ENCODE measurements at regions not wholly inside any gene's neighbourhood (a gene's known extent, or its start where the extent isn't known, plus 50 kb on each side); places are given as distances from the start of the nearest gene placed in this dataset.

DNA sequence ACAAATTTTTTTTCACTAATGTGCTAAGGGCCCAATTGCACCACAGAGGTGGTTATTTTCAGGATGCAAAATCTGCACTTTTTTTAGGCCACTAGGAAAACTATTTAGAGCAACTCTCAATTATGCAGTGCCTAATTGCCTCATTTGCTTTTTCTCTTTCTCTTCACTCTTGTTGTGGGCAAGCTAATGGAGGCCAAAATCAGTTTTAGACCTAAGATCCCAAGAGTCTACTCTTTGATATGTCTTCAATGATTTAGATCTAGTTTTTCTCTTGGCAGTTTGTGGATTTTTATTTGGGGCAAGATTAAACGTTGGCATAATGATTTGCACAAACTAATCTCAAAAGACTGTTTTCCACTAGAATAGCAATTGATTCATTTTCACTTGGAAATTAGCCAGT lies 1996.9 kb downstream of the LRRC4C start:
- H3K27me3 Mint-ChIP-seq, result no peaks in the 10 kb centered on the region
- POLR2A ChIA-PET, result no interaction called here
- no peaks in the 10 kb centered on the region for H3K36me3 Mint-ChIP-seq
- no peak overlapping the region for H3K4me3 Mint-ChIP-seq
- DNase-seq, result no peak
- no peaks in the 10 kb centered on the region for H3K4me1 Mint-ChIP-seq
- no peak for ATAC-seq (ENCODE audit: low read depth)
- H3K9me3 Mint-ChIP-seq, result peaks cover 1% of the 10 kb centered on the region
- H3K27ac Mint-ChIP-seq, result no peak overlapping the region

GRCh38 chr11:39461066-39461465 lies 1998.4 kb downstream of the LRRC4C start:
- Mint-ChIP-seq H3K9me3 (peaks cover 1% of the 10 kb centered on the region), H3K4me3 (no peak overlapping the region), H3K4me1 (no peaks in the 10 kb centered on the region), H3K27me3 (no peaks in the 10 kb centered on the region), H3K36me3 (no peaks in the 10 kb centered on the region), H3K27ac (no peak overlapping the region)
- POLR2A ChIA-PET, result no interaction called here
- ATAC-seq (ENCODE audit: low read depth) (no peak), DNase-seq (no peak)

GRCh38 chr11:39459606-39460005 lies 1999.8 kb downstream of the LRRC4C start:
- no peak for ATAC-seq (ENCODE audit: low read depth)
- no peaks in the 10 kb centered on the region for H3K27me3 Mint-ChIP-seq
- H3K4me1 Mint-ChIP-seq, result no peaks in the 10 kb centered on the region
- no peak overlapping the region for H3K4me3 Mint-ChIP-seq
- no peak overlapping the region for H3K27ac Mint-ChIP-seq
- DNase-seq, result no peak
- H3K9me3 Mint-ChIP-seq, result peaks cover 1% of the 10 kb centered on the region
- POLR2A ChIA-PET, result no interaction called here
- H3K36me3 Mint-ChIP-seq, result no peaks in the 10 kb centered on the region

- no peak for ATAC-seq (ENCODE audit: low read depth)
- POLR2A ChIA-PET, result no interaction called here
- no peak overlapping the region for H3K4me3 Mint-ChIP-seq
- DNase-seq, result no peak
- H3K9me3 Mint-ChIP-seq, result peaks cover 1% of the 10 kb centered on the region
- H3K27ac Mint-ChIP-seq, result no peak overlapping the region
- H3K4me1 Mint-ChIP-seq, result no peaks in the 10 kb centered on the region
- H3K36me3 Mint-ChIP-seq, result no peaks in the 10 kb centered on the region
- no peaks in the 10 kb centered on the region for H3K27me3 Mint-ChIP-seq
These were observed 2001.0 kb downstream of the LRRC4C start for GRCh38 chr11:39458481-39458880.

DNA sequence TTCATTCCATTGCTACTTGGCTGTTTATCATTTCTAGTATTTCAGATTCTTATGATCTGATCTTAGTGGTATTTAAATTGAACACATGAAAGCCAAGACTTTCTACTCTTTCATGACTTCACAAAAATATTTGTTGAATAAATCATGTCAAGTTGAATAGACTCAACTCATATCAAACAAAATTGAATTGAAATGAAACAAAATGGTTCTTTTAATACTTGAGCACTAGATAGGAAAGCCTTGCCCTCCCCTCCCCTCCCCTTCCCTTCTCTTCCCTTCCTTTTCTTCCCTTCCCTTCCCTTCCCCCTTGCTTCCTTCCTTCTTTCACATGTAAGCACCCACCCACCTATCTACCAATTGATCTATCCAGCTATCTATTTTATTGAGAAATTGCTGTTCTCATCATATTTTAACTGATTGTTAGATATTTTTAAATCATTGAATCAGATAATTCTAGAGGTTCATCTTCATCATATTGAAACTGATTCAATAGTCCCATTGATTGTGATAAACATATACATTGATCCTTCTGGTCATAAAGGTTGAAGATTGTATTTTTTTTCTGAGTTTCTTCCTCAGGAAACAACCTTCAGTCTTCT lies 2015.9 kb downstream of the LRRC4C start:
- Mint-ChIP-seq H3K27ac (no peak overlapping the region), H3K27me3 (no peaks in the 10 kb centered on the region), H3K9me3 (peaks cover 6% of the 10 kb centered on the region), H3K4me3 (no peak overlapping the region), H3K36me3 (no peaks in the 10 kb centered on the region), H3K4me1 (no peaks in the 10 kb centered on the region)
- no peak for ATAC-seq (ENCODE audit: low read depth)
- no peak for DNase-seq
- POLR2A ChIA-PET, result no interaction called here

- POLR2A ChIA-PET, result no interaction called here
- Mint-ChIP-seq H3K9me3 (peaks cover 8% of the 10 kb centered on the region), H3K36me3 (no peaks in the 10 kb centered on the region), H3K4me3 (no peak overlapping the region), H3K27me3 (no peaks in the 10 kb centered on the region), H3K27ac (no peak overlapping the region), H3K4me1 (no peaks in the 10 kb centered on the region)
- no peak for ATAC-seq (ENCODE audit: low read depth)
- no peak for DNase-seq
These were observed 2017.3 kb downstream of the LRRC4C start for GRCh38 chr11:39442177-39442576.

DNA sequence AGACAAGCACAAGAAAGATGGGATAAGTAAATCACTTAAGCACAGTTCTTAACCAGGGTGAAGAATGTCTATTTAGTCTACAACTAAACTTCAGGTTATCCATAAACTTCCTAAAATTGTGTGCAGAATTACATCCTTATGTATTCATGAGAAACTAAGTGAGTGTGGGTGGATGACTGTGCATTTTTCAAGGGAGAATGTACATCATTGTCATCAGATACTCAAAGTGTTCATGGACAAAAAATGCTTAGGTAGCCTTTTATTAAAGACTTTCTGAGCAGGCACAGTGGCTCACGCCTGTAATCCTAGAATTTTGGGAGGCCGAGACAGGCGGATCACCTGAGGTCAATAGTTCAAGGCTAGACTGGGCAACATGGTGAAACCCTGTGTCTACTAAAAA lies 2023.8 kb downstream of the LRRC4C start:
- Mint-ChIP-seq H3K9me3 (peaks cover 6% of the 10 kb centered on the region), H3K27me3 (no peaks in the 10 kb centered on the region), H3K36me3 (no peaks in the 10 kb centered on the region), H3K4me1 (no peaks in the 10 kb centered on the region), H3K4me3 (no peak overlapping the region), H3K27ac (no peak overlapping the region)
- DNase-seq (no peak), ATAC-seq (ENCODE audit: low read depth) (no peak)
- POLR2A ChIA-PET, result no interaction called here

- DNase-seq (no peak), ATAC-seq (ENCODE audit: low read depth) (no peak)
- peaks cover 5% of the 10 kb centered on the region for H3K9me3 Mint-ChIP-seq
- no peak overlapping the region for H3K27ac Mint-ChIP-seq
- H3K36me3 Mint-ChIP-seq, result no peaks in the 10 kb centered on the region
- POLR2A ChIA-PET, result no interaction called here
- H3K27me3 Mint-ChIP-seq, result no peaks in the 10 kb centered on the region
- no peak overlapping the region for H3K4me3 Mint-ChIP-seq
- no peaks in the 10 kb centered on the region for H3K4me1 Mint-ChIP-seq
These were observed 2025.0 kb downstream of the LRRC4C start for GRCh38 chr11:39434466-39434865.

DNA sequence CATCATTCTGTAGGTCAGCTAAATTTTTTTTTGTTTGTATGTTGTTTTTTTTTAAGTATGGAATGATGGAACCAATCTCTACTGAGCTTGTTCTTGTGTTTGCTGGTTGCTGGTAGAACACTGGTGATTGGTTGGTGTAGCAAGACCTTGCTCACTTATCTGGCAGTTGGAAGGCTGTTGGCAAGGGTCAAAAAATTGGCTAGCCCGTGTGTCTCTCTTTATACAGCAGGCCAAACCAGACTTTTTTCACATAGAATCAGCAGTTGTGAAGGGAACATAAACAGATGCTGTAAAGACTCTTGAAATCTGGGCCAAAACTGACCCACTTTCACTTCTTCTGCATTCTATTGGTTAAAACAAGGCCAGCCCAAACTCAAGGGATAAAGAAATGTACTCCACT lies 2026.5 kb downstream of the LRRC4C start:
- no peak overlapping the region for H3K4me3 Mint-ChIP-seq
- ATAC-seq (ENCODE audit: low read depth) (no peak), DNase-seq (no peak)
- peaks cover 2% of the 10 kb centered on the region for H3K9me3 Mint-ChIP-seq
- H3K27ac Mint-ChIP-seq, result no peak overlapping the region
- no peaks in the 10 kb centered on the region for H3K36me3 Mint-ChIP-seq
- H3K4me1 Mint-ChIP-seq, result no peaks in the 10 kb centered on the region
- H3K27me3 Mint-ChIP-seq, result no peaks in the 10 kb centered on the region
- POLR2A ChIA-PET, result no interaction called here

DNA sequence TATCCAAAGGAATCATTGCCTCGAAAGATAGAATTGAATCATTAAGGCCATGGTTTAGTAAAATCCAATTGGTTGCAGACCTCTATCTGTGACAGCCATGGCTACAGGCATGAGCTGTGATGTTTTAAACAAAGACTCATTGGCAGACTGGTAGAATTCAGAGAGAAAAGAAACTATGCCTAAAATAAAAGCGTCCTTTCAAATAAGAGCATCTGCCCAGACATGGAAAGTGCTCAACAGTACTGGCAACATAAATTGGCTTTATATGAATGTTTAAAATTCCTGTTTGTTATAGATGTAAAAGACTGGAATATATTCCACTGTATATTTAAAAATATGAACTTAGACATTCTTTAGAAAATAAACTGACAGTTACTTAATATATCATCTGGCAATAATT lies 2034.2 kb downstream of the LRRC4C start:
- no peak for DNase-seq
- peaks cover 1% of the 10 kb centered on the region for H3K9me3 Mint-ChIP-seq
- POLR2A ChIA-PET, result no interaction called here

DNA sequence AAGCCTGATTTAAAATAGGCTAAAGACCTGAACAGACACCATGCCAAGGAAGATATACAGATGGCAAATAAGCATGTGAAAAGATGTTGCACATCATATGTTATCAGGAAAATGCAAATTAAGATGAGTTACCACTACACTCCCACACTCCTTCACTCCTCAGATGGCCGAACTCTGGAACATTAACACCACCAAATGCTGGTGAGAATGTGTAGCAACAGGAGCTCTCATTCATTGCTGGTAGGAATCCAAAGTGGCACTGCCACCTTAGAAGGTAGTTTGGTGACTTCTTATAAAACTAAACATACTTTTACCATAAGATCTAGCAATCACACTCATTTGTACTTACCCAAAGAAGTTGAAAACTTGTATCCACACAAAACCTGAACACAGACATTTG lies 2047.3 kb downstream of the LRRC4C start:
- POLR2A ChIA-PET, result no interaction called here
- no peaks in the 10 kb centered on the region for H3K4me1 Mint-ChIP-seq
- H3K9me3 Mint-ChIP-seq, result peaks cover 6% of the 10 kb centered on the region
- no peaks in the 10 kb centered on the region for H3K36me3 Mint-ChIP-seq
- no peaks in the 10 kb centered on the region for H3K27me3 Mint-ChIP-seq
- no peak overlapping the region for H3K4me3 Mint-ChIP-seq
- H3K27ac Mint-ChIP-seq, result no peak overlapping the region
- ATAC-seq (ENCODE audit: low read depth), result no peak
- no peak for DNase-seq

More for the DNA sequence above, 2034.2 kb downstream of the LRRC4C start:
- Mint-ChIP-seq H3K27me3 (no peaks in the 10 kb centered on the region), H3K36me3 (no peaks in the 10 kb centered on the region), H3K27ac (no peak overlapping the region), H3K4me3 (no peak overlapping the region), H3K4me1 (no peaks in the 10 kb centered on the region)
- ATAC-seq (ENCODE audit: low read depth), result no peak

DNA sequence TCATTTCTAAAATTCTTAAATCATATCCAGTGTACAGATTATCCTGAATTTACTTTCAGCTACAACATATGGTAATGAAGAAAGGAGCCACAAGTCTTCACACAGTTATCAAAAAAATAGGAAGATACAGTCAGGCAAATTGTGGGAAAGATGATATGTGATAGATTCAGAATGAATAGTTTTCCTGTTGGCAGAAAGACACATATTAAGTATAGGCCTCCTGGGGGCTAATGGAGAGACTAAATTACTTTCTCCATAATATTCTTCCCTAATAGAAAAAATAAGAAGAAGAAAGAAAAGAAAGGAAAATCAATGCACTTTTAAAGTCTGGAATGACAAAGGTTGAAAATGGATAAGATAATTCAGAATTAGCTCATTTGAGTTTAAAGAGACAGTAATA lies 2073.5 kb downstream of the LRRC4C start:
- no peaks in the 10 kb centered on the region for H3K4me1 Mint-ChIP-seq
- H3K27ac Mint-ChIP-seq, result no peak overlapping the region
- DNase-seq, result no peak
- peaks cover 9% of the 10 kb centered on the region for H3K9me3 Mint-ChIP-seq
- H3K4me3 Mint-ChIP-seq, result no peak overlapping the region
- H3K27me3 Mint-ChIP-seq, result no peaks in the 10 kb centered on the region
- POLR2A ChIA-PET, result no interaction called here
- no peaks in the 10 kb centered on the region for H3K36me3 Mint-ChIP-seq
- ATAC-seq (ENCODE audit: low read depth), result no peak

GRCh38 chr11:39374963-39375698 lies 2084.3 kb downstream of the LRRC4C start:
- no peaks in the 10 kb centered on the region for H3K27me3 Mint-ChIP-seq
- no peaks in the 10 kb centered on the region for H3K9me3 Mint-ChIP-seq
- H3K4me3 Mint-ChIP-seq, result no peak overlapping the region
- ATAC-seq (ENCODE audit: low read depth) (no peak), DNase-seq (no peak)
- no peak overlapping the region for H3K27ac Mint-ChIP-seq
- peaks cover 2% of the 10 kb centered on the region for H3K36me3 Mint-ChIP-seq
- POLR2A ChIA-PET, result no interaction called here
- H3K4me1 Mint-ChIP-seq, result peaks cover 4% of the 10 kb centered on the region

DNA sequence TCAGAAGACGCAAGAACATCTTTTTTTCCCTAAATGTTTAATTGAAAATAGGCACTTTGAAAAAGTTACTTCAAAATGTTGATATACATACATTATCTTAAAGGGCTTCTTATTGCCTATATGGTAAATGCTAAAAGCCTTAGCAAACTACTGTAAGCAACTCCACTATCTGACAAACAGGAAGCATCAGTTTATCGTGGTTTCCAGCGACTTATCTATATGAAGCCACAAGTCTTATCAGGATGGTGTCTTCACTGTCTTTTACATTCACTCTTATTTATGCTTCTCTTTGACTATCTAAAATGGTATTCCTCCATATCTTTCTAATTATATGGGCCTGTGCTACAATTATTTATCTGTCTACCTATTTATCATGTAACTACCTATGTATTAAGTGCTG lies 2091.9 kb downstream of the LRRC4C start:
- ATAC-seq (ENCODE audit: low read depth), result no peak
- DNase-seq, result no peak
- Mint-ChIP-seq H3K4me3 (no peak overlapping the region), H3K36me3 (peaks cover 2% of the 10 kb centered on the region), H3K4me1 (peaks cover 8% of the 10 kb centered on the region), H3K27me3 (no peaks in the 10 kb centered on the region), H3K27ac (no peak overlapping the region), H3K9me3 (no peaks in the 10 kb centered on the region)
- POLR2A ChIA-PET, result no interaction called here

Data from activated naive CD8-positive, alpha-beta T cell treated with anti-CD3 and anti-CD28 coated beads, Interleukin-2, amount 10 ng/mL, durations not matched to agents 7 days and 5 days (primary cell).